Skin epidermis (tissue), 12 donors: ENCODE measurements at regions not wholly inside any gene's neighbourhood (a gene's known extent, or its start where the extent isn't known, plus 50 kb on each side); places are given as distances from the start of the nearest gene placed in this dataset.
A peak's percentile ranks its signal among the peaks of the same experiment; 100 is the strongest.

Source experiments
- H3K27ac ChIP-seq, 21 experiments: fragments of 200-600 bp; sonication (generic) in 11 of 21; one replicate each; pipeline ENCODE4 v1.5.0; 2020; ENCODE audit warnings: mild to moderate bottlenecking in 3 of 21, inconsistent platforms in 2 of 21, moderate library complexity in 2 of 21
- H3K4me3 ChIP-seq, 7 experiments: fragments of 200-600 bp; sonication (generic) in 2 of 7; one replicate each; pipeline ENCODE4 v1.5.0; 2020; ENCODE audit warnings: inconsistent platforms in 2 of 7, mild to moderate bottlenecking in 2 of 7, moderate library complexity in 1 of 7

DNA sequence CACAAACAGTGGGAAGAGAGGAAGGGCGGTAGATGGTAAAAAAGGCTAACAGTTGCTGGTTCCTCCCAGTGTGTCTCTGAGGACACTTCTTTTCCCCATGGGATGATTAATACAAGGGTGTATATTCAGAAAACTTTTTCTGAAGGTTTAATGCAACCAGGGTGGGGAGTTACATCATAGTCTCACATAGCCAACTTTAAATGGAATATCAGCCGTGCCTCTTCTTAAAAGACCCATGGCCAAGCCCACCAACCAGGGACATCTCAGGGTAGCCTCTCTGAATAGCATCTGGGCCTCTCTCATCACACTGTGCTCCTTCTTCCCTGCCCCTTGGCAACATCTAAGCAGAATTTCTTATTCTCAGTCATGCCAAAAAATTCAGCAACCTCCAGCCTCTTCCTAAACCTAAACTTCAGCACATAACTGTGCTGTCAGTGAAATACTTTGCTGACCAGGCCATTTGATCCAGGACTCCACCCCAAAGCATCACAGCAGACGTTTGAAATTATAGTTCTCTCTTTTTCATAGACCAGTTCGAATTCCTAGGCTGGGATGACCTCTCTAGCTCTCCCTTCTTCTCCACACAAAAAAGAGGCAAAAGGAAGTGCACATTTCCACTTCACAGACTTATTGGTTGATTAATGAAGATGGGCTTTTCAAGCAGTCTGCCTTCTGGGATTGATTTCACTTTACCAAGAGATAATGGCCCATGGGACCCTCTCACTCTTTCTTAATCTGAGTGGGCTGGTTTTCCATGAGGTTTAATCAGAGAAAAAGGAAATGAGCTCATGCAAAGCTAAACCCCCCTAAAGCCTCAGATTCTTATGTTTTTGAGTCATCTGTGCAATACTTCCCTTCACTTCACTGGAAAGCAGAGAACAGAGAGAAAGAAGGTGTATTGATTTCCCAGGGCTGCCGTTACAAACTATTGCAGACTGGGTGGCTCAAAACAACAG, 85.1 kb upstream of the RAI14 start:
- H3K4me3 ChIP-seq = no peak overlapping the region
- peak overlapping the region in 9 of 21 experiments; percentile 8 to 70 (median 32) for H3K27ac ChIP-seq

DNA sequence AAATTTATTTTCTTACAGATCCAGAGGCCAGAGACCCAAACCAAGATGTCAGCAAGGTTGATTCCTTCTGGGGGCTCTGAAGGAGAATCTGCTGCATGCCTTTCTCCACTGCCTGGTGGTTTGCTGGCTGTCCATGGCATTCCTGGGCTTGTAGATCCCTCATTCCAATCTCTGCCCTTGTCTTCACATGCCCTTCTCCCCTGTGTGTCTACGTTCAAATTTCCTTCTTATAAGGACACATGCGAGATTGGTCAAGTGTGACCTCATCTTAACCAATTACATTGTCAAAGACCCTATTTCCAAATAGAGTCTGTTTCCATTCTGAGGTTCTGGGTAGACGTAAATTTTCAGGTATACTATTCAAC, 84.5 kb upstream of the RAI14 start:
- Histone ChIP-seq H3K27ac (peak overlapping the region in 7 of 21 experiments; percentile 6 to 70 (median 15)), H3K4me3 (no peak overlapping the region)

DNA sequence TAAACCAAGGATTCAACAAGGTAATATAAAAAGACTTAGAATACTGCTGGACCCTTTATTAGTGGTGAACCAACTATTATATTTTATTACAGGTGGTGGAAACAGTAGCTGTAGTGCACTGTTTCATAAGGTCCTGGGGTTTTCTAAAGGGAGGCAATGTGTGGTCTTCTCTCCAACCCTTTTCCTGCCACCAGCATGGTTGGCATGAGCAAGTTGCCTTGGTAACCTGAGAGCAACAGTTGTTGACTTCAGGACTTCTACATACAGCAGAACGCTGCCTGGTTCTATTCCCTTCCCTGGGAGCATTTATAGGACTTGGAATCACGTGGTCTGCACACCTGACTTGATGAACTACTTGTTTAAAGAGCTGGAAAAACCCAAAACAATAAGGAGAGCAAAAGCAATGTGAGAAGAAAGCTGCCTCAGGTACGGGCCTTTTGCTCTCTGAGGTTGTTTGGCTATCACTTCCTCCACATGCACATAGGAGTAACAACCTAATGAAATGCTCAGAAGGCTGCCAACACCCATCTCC, 81.1 kb upstream of the RAI14 start:
- no peak overlapping the region for H3K4me3 ChIP-seq
- no peak overlapping the region for H3K27ac ChIP-seq

DNA sequence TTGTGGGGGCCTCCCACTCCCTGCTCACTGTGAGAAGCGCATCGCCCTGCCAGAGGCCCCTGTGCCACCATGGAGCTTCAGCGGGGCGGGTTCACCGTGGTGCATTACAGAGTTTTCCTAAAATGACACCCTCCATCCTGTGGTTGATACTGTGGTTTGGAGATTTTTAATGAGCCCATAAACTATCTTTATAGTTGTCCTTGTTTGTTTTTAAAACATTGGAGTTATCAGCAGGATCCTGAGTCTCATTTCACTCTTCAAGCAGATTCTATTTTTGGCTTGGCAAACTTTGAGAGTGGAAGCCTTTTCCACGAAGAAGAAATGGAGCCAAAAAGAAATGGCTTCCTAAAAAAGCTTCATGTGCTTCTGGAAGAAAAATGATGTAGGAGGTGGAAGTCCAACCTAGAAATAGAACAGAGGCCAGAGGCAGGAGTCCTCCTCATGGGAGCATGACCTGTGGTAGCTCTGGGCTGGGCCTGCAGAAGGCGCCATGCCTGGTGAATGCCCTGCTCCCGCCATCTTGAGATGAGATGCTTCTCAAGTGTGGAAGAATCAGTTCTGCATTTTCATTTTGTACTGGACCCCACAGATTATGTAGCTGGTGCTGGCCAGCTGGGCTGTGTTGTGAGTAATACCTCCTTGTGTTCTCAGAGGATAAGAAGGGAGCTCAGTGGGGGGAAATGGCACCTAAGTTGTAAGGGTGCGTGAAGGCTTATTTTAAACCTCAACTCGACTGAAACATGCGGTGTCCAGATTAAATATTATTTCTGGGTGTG, 79.0 kb upstream of the RAI14 start:
- H3K4me3 ChIP-seq = no peak overlapping the region
- H3K27ac ChIP-seq = no peak overlapping the region

DNA sequence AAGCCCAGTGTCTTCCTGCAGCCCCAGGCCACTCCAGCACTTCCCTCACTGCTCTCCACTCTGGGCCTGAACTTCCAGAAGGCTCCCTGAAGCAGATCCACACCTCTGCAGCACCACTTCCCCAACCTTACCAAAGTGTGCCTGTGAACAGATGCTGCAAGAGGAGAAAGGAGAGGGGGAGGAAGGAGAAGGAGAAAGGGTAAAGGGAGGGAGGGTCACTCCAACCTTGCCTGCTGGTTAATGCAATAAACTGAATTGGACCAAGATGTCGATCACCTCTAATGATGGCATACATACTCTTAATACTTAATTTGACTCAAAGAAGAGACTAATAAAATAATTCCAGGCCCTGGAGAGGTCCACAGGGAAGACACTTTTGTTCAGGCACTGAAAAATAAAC, 77.2 kb upstream of the RAI14 start:
- Histone ChIP-seq H3K27ac (no peak overlapping the region), H3K4me3 (no peak overlapping the region)

DNA sequence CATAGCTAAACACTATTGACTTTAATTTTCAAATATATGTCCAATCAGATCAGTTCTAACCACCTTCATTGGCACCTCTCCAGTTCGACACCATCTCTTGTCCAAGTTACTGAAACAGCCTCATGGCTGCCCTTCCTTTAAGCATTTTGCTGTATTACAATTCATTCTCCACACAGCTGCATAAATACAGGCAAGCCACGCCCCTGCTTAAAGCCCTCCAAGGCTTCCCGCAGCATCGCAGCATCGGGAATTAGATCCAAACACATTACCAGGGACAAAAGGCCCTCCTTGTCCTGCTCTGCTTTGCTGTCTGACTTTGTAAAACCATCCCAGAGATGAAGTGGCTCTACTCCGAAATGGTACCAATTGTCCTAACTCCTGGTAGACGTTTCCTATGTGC, 75.1 kb upstream of the RAI14 start:
- Histone ChIP-seq H3K27ac (no peak overlapping the region), H3K4me3 (no peak overlapping the region)

DNA sequence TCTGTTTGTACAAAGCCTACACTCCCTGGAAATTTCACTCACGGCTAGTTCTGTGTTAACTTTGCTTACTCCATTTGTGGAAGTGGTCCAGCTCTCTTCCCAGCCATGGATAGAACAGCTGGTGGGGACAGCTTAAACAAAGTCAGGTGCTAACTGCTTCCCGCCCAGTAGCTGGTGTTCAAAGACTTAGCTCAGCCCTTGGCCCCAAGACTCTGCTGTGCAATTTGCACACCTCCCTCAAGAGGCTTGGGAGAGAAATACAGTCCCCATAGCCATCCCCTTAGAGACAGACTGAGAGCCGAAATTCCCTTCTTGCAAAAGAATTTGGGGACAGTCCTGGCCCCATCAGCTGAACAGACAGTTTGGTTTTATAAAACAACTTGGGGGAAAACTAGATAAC, 73.8 kb upstream of the RAI14 start:
- peak overlapping the region in 6 of 21 experiments; percentile 18 to 79 (median 26) for H3K27ac ChIP-seq
- H3K4me3 ChIP-seq = no peak overlapping the region

DNA sequence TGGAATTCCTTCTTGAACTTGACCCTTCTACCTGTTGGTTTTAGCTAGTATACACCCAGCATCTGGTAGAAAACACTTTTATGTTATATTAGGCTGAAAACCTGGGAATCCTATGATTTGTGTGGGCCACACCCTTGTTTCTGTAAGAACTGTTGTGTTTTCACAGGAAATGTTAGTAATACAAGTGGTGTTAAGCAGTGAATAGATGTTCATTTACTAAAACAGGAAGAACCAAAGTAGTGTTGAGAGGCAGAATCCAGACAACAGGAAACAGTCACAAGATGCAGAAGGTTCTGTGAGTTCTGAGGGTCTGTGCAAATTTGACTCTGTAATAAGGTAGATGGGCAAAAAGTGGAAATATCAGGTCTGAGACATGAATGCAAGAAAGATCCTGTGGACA, 73.0 kb upstream of the RAI14 start:
- Histone ChIP-seq H3K27ac (peak overlapping the region in 3 of 21 experiments; percentile 30 to 79 (median 40)), H3K4me3 (no peak overlapping the region)

DNA sequence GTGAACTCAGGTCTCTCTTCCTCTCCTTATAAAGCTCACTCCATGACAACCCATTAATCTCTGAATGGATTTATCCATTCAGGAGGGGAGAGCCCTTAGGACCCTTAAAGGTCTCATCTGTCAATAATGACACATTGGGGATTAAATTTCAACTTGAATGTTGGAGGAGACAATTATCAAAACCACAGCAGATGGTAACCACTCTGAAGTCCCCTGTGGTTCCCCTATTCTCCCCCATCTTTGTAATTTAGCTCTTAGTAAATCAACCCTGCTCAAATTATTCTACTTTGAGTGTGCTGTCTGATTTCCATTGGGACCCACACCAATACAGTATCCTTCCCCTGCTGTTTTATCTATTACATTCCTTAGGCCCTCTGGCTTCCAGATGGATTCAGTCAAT, 72.0 kb upstream of the RAI14 start:
- Histone ChIP-seq H3K27ac (peak overlapping the region in 3 of 21 experiments; percentile 5 to 79 (median 40)), H3K4me3 (no peak overlapping the region)

DNA sequence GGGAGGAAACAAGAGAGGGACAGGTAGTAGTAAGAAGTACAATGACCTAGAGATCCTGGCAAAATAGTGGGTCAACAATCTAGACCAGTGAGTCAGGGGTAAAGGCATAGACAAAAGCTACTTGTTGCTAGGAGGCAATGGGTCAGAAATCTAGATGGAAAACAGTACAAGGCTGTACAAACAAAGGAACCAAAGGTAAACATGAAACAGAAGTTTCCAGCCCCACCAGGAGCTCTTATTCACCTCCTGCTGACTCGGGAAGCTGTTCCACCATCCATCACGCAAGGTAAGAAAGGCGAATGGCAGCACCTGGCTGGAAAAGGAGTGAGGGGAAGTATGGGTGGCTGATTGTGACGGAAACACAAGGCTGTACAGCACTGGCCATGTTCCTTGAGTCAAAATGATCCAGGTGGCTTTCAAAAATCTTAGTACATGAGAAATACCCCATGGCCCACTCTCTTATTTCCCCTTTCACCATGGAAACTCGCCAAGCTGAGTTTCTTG, 70.5 kb upstream of the RAI14 start:
- Histone ChIP-seq H3K4me3 (no peak overlapping the region), H3K27ac (peak overlapping the region in 13 of 21 experiments; percentile 0 to 79 (median 59))

DNA sequence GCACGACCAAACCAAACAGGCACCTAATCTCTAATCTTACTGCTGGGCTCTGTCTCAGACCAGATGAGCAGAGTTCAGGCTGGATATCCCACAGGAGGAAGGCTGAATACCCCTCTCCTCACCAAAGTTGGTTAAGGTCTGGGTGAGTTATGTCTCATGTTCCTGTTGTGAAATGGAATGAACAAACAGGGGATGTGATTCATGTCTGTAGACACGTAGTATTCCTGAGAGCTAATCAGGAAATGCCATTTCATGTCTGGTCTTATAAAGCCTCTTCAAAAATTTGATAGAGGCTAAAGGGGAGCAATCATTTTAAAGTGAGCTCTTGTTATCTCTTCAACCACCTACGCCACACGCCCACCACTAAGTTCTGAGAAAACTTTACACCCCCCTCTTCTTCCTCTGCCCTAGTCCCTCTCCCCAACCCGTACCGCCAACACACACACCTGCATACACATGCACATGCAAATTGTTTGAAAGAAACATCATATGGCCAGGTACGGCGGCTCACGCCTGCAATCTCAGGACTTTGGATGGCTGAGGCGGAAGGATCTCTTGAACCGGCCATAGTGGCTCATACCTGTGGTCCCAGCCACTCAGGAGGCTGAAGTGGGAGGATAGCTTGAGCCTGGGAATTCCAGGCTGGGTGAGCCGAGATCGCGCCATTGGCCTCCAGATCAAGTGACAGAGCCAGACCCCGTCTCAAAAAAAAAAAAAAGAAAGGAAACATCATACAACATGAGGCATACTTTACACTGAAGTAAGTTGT, 69.8 kb upstream of the RAI14 start:
- H3K27ac ChIP-seq = peak overlapping the region in 12 of 21 experiments; percentile 16 to 79 (median 62)
- H3K4me3 ChIP-seq = no peak overlapping the region

DNA sequence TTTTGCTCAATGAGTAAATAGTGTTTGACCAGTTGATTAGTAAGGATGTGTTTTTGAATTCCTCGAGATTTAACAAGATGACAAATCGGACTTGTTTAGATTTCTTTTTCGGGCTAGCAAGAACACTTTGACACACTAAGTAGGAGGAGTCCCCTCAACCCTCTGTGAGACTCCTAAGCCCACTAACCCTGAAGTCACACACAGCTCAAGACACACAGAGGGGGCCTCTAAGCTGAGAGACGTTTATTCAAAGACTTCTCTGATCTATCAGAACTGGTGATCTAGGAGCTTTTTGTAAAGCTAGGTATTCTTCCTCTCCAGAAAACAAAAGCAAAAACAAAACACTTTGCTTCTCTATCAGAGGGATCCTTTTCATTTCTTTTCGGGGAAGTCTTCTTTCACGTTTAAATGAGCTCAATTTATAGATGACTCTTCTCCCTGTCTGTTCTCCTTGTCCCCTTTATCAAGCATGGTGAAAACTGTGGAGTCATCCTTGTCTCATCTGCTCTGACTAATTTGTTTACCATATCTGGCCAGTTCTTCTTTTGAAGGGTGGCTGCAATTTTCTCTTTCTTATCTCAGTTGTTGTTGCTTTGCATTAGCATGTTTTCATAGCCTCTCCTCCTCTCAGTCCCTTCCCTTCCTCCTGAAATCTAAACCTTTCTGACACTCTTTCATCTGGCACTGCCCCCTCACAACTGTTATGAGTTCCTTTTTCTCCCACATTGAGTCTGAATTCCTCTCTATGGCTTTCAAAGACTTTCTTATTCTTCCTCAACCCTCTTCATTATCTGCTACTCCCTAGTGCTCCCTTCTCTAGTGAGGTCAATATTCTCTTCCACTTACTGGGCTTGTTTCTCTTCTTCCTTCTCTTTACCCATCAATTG, 68.5 kb upstream of the RAI14 start:
- Histone ChIP-seq H3K27ac (peak overlapping the region in 5 of 21 experiments; percentile 5 to 76 (median 38)), H3K4me3 (no peak overlapping the region)

DNA sequence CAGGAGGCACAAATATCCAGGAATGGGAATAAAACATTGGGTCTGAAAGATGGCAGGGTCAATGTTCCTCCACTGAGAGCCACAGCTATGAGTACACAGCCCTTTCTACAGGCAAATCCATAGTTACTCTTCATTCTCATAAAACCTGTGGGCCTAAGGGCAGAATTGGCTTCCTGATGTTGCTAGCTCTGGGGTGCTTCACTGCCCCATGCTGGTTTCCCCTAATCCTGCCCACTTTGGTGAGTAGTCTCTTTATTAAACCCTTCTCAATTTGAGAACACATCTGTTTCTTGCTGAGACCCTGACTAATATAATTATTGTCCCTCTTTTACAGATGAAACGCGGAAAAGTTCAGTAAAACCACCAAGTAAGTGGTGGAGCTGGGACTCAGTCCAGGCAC, 66.3 kb upstream of the RAI14 start:
- Histone ChIP-seq H3K4me3 (no peak overlapping the region), H3K27ac (no peak overlapping the region)

DNA sequence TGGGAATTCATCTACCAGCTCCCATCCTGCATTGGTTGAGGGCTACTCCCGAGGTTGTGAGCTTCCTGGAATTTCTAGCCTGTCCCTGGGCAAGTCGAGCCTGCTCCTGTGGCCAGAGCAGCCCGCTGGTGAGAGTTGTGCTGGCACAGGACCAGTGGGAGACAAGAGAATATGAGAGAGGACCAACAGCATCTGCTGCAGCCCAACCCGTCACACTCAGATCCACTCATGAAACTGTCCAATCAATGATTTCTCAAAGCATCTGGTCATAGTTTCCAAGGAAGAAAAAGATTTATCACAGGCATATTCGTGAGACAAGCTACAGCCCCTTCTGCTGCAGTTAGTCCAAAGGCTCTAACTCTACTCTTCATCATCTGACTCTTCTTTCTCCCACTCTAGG, 64.4 kb upstream of the RAI14 start:
- H3K4me3 ChIP-seq = no peak overlapping the region
- H3K27ac ChIP-seq = no peak overlapping the region

DNA sequence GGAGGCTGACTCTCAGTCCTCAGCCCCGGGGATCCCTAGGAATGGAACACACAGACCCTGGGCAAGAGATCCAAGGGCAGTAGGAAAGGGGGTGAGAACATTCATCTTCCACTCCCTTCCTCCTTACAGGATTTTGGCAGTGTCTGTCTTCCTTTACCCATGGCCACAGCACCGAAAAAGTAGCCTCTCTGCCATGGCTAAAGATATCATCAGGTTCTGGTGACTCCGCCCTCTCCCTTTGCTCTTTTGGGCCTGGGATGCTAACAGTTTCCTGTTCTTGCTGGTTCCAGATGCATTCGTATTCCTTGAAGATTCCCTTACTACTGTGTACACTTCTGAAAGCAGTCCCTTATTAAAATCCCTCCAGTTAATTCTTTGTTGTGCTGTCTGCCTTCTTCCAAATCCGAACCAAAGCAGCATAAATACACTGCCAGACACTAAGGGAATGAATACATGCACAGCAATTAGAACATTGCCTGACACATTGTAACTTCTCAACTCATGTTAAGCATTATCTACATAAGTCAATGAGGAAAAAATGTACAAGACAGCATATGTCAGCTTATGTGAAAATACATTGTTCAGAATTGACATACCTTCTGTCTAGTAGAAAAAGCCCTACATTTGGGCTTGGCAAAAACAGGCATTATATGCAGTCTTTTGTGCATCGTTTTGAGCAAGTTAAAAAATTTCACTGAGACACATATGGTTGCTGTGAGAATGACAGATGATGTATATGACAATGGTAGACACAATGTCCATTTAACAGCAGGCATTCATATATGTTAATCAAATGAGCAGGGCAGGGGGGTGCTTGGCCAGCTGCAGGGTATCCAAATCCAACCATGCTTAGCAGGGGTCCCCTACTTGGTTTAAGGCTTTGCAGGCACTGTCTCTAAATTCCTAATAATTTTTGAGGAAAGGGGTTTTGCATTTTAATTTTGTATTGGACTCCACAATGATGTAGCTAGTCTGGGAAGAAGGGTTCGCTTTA, 58.8 kb upstream of the RAI14 start:
- no peak overlapping the region for H3K4me3 ChIP-seq
- peak overlapping the region in 1 of 21 experiments; percentile 1 for H3K27ac ChIP-seq

DNA sequence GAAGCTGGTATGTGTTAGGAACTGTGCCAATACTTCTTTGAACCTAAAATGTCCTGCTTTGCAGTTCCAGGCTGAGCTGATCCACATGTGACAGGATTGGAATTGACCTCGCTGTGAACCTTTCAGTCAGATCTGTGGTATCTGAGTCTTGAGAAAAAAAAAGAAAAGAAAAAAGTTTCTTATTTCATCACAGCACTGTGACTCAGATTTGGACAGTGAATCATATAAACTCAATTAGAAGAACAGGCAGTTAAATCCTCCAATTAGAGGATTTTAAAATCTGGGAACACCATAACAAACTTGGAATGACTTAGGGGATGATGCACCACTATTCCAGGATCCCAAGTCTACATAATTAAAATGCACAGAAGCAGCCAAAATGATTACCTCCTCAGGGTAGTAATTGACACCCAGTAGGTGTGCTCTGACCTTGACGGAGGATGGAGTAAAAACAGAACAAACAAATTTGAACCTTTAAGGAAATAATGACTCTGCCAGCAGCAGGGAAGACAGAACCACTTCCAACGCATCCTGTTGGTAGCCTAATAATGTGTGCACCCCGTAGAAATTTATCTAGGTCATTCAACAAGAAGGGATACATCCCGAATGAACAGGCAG, 57.8 kb upstream of the RAI14 start:
- Histone ChIP-seq H3K27ac (peak overlapping the region in 5 of 21 experiments; percentile 0 to 57 (median 35)), H3K4me3 (no peak overlapping the region)
